ENCODE measurements at regions not wholly inside any gene's neighbourhood (a gene's known extent, or its start where the extent isn't known, plus 50 kb on each side); places are given as distances from the start of the nearest gene placed in this dataset.

DNA sequence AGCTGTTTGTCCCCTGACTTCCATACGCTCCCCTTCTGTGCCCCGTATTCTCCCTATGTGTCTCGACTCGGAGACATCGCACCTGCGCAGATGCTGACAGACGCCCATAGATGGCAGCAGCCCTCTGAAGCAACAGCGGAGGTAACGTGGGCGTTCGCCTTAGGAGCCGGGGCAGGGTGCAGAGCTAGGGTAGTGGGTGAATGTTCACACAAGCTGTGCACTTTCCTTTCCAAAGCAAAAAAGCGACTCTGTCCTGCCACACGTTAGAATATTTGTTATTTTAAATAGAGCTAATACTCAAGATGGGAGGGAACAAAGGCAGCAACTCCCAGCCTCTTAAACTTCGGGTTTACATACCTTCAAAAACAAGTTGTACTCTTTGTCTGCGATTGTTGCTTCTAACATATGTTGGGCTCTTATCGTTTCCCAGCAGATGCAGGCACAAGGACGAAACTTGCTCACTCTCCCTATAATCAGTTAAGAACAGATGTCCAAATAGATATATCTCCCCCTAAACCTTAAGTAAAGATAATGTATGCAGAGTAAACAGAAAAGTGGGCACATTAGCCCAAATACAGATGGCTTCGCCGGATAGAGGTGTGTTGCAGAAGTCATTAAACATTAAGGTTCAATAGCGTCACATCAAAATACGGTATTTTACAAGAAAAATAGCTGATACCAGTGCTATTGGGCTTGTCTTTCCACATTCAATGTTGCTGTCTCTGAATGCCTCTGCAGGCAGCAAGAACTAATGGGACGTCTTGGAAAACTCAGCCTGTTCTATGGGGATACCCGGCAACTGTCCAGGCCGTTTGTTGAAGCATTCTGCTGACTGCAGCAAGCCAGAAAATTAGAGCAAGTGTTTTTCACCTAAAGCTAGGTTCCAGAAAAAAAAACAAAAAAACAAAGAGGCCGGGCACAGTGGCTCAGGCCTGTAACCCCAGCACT, 340.3 kb upstream of the PRKCQ start (continued):
- TF ChIP-seq, protein P1, sequence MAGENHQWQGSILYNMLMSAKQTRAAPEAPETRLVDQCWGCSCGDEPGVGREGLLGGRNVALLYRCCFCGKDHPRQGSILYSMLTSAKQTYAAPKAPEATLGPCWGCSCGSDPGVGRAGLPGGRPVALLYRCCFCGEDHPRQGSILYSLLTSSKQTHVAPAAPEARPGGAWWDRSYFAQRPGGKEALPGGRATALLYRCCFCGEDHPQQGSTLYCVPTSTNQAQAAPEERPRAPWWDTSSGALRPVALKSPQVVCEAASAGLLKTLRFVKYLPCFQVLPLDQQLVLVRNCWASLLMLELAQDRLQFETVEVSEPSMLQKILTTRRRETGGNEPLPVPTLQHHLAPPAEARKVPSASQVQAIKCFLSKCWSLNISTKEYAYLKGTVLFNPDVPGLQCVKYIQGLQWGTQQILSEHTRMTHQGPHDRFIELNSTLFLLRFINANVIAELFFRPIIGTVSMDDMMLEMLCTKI (IDR thresholded peaks at IDR 0.05; ENCODE audit: partially characterized antibody) = no peak
- 0 out of 2 replicates have a peak, but pooled peaks have one; percentile 18 for TF ChIP-seq ZNF41 (CRISPR knock-in tag; conservative IDR thresholded peaks at IDR 0.05)
- TF ChIP-seq ZFP36 (IDR thresholded peaks at IDR 0.05; ENCODE audit: low read depth, low read length, partially characterized antibody) = peak; percentile 38
- no peak for TF ChIP-seq ZNF146 (CRISPR knock-in tag; IDR thresholded peaks at IDR 0.05; ENCODE audit: unreplicated experiment)
- TF ChIP-seq, protein P2, sequence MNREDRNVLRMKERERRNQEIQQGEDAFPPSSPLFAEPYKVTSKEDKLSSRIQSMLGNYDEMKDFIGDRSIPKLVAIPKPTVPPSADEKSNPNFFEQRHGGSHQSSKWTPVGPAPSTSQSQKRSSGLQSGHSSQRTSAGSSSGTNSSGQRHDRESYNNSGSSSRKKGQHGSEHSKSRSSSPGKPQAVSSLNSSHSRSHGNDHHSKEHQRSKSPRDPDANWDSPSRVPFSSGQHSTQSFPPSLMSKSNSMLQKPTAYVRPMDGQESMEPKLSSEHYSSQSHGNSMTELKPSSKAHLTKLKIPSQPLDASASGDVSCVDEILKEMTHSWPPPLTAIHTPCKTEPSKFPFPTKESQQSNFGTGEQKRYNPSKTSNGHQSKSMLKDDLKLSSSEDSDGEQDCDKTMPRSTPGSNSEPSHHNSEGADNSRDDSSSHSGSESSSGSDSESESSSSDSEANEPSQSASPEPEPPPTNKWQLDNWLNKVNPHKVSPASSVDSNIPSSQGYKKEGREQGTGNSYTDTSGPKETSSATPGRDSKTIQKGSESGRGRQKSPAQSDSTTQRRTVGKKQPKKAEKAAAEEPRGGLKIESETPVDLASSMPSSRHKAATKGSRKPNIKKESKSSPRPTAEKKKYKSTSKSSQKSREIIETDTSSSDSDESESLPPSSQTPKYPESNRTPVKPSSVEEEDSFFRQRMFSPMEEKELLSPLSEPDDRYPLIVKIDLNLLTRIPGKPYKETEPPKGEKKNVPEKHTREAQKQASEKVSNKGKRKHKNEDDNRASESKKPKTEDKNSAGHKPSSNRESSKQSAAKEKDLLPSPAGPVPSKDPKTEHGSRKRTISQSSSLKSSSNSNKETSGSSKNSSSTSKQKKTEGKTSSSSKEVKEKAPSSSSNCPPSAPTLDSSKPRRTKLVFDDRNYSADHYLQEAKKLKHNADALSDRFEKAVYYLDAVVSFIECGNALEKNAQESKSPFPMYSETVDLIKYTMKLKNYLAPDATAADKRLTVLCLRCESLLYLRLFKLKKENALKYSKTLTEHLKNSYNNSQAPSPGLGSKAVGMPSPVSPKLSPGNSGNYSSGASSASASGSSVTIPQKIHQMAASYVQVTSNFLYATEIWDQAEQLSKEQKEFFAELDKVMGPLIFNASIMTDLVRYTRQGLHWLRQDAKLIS (CRISPR knock-in tag; IDR thresholded peaks at IDR 0.05) = no peak
- no peak for TF ChIP-seq ZNF436 (CRISPR knock-in tag; IDR thresholded peaks at IDR 0.05)
- no peak; the same call in 1 of the 2 replicates for TF ChIP-seq MYNN (IDR thresholded peaks at IDR 0.05)
- no peak for TF ChIP-seq MYNN (CRISPR knock-in tag; IDR thresholded peaks at IDR 0.05)
- TF ChIP-seq XRCC4 (IDR thresholded peaks at IDR 0.05; ENCODE audit: extremely low read depth, insufficient read depth, insufficient read length) = no peak
- no peak for TF ChIP-seq ZZZ3 (IDR thresholded peaks at IDR 0.05)
- TF ChIP-seq TCF3 (CRISPR knock-in tag; IDR thresholded peaks at IDR 0.05) = peak; percentile 98
- no peak for TF ChIP-seq ZBTB5 (IDR thresholded peaks at IDR 0.05)
- TF ChIP-seq GTF2B (IDR thresholded peaks at IDR 0.05; ENCODE audit: extremely low read depth, insufficient read length) = no peak
- TF ChIP-seq CBX1 (IDR thresholded peaks at IDR 0.05; ENCODE audit: low read depth) = no peak
- TF ChIP-seq FOXK2 (conservative IDR thresholded peaks at IDR 0.05 in 1 of 2, IDR thresholded peaks at IDR 0.05 in 1 of 2; ENCODE audit: low read depth in 2 of 2) = peak in 1 of 2 experiments; percentile 72; a peak in 2 of 4 replicates
- TF ChIP-seq HOXB6 (CRISPR knock-in tag; IDR thresholded peaks at IDR 0.05; ENCODE audit: borderline replicate concordance) = no peak
- no peak for TF ChIP-seq MECOM (CRISPR knock-in tag; IDR thresholded peaks at IDR 0.05)
- TF ChIP-seq CBFA2T3 (IDR thresholded peaks at IDR 0.05) = peak; percentile 99
- no peak for TF ChIP-seq ZNF431 (CRISPR knock-in tag; IDR thresholded peaks at IDR 0.05)
- no peak for TF ChIP-seq TRIM28 (IDR thresholded peaks at IDR 0.05)
- TF ChIP-seq PML (IDR thresholded peaks at IDR 0.05; ENCODE audit: low read length) = peak; percentile 98
